ENCODE measurements at regions not wholly inside any gene's neighbourhood (a gene's known extent, or its start where the extent isn't known, plus 50 kb on each side); places are given as distances from the start of the nearest gene placed in this dataset.
"Not testable (repeated sequence)": the region's sequence is repeated elsewhere in the genome, so short reads cannot be mapped to it uniquely, and the experiment has no call there.

- TF ChIP-seq POLR2AphosphoS5 (IDR thresholded peaks at IDR 0.05; ENCODE audit: low read depth, low read length) (no peak), CTCF (IDR thresholded peaks at IDR 0.05) (no peak), SIN3A (IDR thresholded peaks at IDR 0.05; ENCODE audit: borderline replicate concordance, insufficient read depth, low read depth, low read length) (no peak), REST (IDR thresholded peaks at IDR 0.05; ENCODE audit: insufficient read depth in 1 of 2, low read depth in 2 of 2, low read length in 1 of 2) (no peak), TCF7L2 (IDR thresholded peaks at IDR 0.05; ENCODE audit: low read depth, low read length) (no peak)
- in situ Hi-C loops (cut with HindIII; ENCODE audit: low pct_unique_long_range_greater_than_20kb, low sequenced_read_pairs) (no loop called here), intact Hi-C loops (cut with micrococcal nuclease; ENCODE audit: unreplicated experiment) (no loop called here)
- Histone ChIP-seq H3K9me3 (ENCODE audit: control insufficient read depth, insufficient read depth, low read depth, low read length) (no peaks in the 10 kb centered on the region), H3K4me1 (ENCODE audit: control insufficient read depth, insufficient read depth, low read length) (no peaks in the 10 kb centered on the region), H3K4me3 (ENCODE audit: low read depth in 2 of 2, low read length in 2 of 2) (no peak overlapping the region), H3K27ac (ENCODE audit: low read length) (no peak overlapping the region), H3K27me3 (ENCODE audit: control insufficient read depth, insufficient read depth, low read length) (no peaks in the 10 kb centered on the region), H3K36me3 (ENCODE audit: control insufficient read depth, insufficient read depth, low read length) (no peaks in the 10 kb centered on the region)
- ATAC-seq (no peak), DNase-seq (ENCODE audit: low read depth, low spot score) (no peak)
- no TSS peak for BruUV-seq (replicated peaks)
- POLR2A ChIA-PET, result no interaction called here
- CTCF ChIA-PET, result no interaction called here
Measured at GRCh38 chrX:41982953-41983352, 59.6 kb upstream of the CASK start.

GRCh38 chrX:41981481-41982013 is 58.2 kb upstream of the CASK start:
- no peak for ATAC-seq
- H3K9me3 ChIP-seq (ENCODE audit: control insufficient read depth, insufficient read depth, low read depth, low read length), result no peaks in the 10 kb centered on the region
- no peaks in the 10 kb centered on the region for H3K27me3 ChIP-seq (ENCODE audit: control insufficient read depth, insufficient read depth, low read length)
- no peak overlapping the region for H3K27ac ChIP-seq (ENCODE audit: low read length)
- DNase-seq (ENCODE audit: low read depth, low spot score), result no peak
- POLR2A ChIA-PET, result no interaction called here
- in situ Hi-C loops (cut with HindIII; ENCODE audit: low pct_unique_long_range_greater_than_20kb, low sequenced_read_pairs) (no loop called here), intact Hi-C loops (cut with micrococcal nuclease; ENCODE audit: unreplicated experiment) (no loop called here)
- no peak overlapping the region for H3K4me3 ChIP-seq (ENCODE audit: low read depth in 2 of 2, low read length in 2 of 2)
- no peak for TF ChIP-seq POLR2AphosphoS5 (IDR thresholded peaks at IDR 0.05; ENCODE audit: low read depth, low read length)
- no peak for TF ChIP-seq TCF7L2 (IDR thresholded peaks at IDR 0.05; ENCODE audit: low read depth, low read length)
- TF ChIP-seq REST (IDR thresholded peaks at IDR 0.05; ENCODE audit: insufficient read depth in 1 of 2, low read depth in 2 of 2, low read length in 1 of 2), result no peak
- no peak for TF ChIP-seq CTCF (IDR thresholded peaks at IDR 0.05)
- TF ChIP-seq SIN3A (IDR thresholded peaks at IDR 0.05; ENCODE audit: borderline replicate concordance, insufficient read depth, low read depth, low read length), result no peak
- CTCF ChIA-PET, result no interaction called here
- no peaks in the 10 kb centered on the region for H3K4me1 ChIP-seq (ENCODE audit: control insufficient read depth, insufficient read depth, low read length)
- H3K36me3 ChIP-seq (ENCODE audit: control insufficient read depth, insufficient read depth, low read length), result no peaks in the 10 kb centered on the region
- no TSS peak for BruUV-seq (replicated peaks)

GRCh38 chrX:41974677-41975076 is 51.3 kb upstream of the CASK start:
- H3K4me1 ChIP-seq (ENCODE audit: control insufficient read depth, insufficient read depth, low read length); H3K4me3 ChIP-seq (ENCODE audit: low read depth in 2 of 2, low read length in 2 of 2); BruUV-seq (replicated peaks); POLR2A ChIA-PET; CTCF ChIA-PET; H3K27me3 ChIP-seq (ENCODE audit: control insufficient read depth, insufficient read depth, low read length); H3K9me3 ChIP-seq (ENCODE audit: control insufficient read depth, insufficient read depth, low read depth, low read length); in situ Hi-C loops (cut with HindIII; ENCODE audit: low pct_unique_long_range_greater_than_20kb, low sequenced_read_pairs); ATAC-seq; H3K36me3 ChIP-seq (ENCODE audit: control insufficient read depth, insufficient read depth, low read length); intact Hi-C loops (cut with micrococcal nuclease; ENCODE audit: unreplicated experiment); H3K27ac ChIP-seq (ENCODE audit: low read length); DNase-seq (ENCODE audit: low read depth, low spot score): not testable (repeated sequence)

All from Panc1 (cell line).